ENCODE measurements at regions not wholly inside any gene's neighbourhood (a gene's known extent, or its start where the extent isn't known, plus 50 kb on each side); places are given as distances from the start of the nearest gene placed in this dataset.

DNA sequence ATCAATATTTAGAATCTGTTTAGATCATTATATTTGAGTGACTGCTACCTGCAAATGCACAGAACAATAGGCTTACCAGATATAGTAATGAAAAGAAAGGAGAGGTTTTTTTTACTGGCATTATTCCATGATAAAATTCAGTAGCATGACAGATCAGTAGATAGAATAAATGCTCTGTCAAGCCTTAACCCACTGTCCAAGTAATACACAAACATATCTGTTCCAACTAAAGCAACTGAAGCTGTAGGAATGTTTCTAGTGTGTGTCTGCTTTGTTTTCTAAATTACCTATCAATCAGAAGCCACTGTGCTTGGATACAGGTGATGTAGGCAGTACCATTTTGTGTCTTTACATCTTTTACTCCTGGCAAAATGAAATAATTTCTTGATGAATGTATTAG lies 604.6 kb downstream of the PCDH7 start (continued):
- TF ChIP-seq, protein P1, sequence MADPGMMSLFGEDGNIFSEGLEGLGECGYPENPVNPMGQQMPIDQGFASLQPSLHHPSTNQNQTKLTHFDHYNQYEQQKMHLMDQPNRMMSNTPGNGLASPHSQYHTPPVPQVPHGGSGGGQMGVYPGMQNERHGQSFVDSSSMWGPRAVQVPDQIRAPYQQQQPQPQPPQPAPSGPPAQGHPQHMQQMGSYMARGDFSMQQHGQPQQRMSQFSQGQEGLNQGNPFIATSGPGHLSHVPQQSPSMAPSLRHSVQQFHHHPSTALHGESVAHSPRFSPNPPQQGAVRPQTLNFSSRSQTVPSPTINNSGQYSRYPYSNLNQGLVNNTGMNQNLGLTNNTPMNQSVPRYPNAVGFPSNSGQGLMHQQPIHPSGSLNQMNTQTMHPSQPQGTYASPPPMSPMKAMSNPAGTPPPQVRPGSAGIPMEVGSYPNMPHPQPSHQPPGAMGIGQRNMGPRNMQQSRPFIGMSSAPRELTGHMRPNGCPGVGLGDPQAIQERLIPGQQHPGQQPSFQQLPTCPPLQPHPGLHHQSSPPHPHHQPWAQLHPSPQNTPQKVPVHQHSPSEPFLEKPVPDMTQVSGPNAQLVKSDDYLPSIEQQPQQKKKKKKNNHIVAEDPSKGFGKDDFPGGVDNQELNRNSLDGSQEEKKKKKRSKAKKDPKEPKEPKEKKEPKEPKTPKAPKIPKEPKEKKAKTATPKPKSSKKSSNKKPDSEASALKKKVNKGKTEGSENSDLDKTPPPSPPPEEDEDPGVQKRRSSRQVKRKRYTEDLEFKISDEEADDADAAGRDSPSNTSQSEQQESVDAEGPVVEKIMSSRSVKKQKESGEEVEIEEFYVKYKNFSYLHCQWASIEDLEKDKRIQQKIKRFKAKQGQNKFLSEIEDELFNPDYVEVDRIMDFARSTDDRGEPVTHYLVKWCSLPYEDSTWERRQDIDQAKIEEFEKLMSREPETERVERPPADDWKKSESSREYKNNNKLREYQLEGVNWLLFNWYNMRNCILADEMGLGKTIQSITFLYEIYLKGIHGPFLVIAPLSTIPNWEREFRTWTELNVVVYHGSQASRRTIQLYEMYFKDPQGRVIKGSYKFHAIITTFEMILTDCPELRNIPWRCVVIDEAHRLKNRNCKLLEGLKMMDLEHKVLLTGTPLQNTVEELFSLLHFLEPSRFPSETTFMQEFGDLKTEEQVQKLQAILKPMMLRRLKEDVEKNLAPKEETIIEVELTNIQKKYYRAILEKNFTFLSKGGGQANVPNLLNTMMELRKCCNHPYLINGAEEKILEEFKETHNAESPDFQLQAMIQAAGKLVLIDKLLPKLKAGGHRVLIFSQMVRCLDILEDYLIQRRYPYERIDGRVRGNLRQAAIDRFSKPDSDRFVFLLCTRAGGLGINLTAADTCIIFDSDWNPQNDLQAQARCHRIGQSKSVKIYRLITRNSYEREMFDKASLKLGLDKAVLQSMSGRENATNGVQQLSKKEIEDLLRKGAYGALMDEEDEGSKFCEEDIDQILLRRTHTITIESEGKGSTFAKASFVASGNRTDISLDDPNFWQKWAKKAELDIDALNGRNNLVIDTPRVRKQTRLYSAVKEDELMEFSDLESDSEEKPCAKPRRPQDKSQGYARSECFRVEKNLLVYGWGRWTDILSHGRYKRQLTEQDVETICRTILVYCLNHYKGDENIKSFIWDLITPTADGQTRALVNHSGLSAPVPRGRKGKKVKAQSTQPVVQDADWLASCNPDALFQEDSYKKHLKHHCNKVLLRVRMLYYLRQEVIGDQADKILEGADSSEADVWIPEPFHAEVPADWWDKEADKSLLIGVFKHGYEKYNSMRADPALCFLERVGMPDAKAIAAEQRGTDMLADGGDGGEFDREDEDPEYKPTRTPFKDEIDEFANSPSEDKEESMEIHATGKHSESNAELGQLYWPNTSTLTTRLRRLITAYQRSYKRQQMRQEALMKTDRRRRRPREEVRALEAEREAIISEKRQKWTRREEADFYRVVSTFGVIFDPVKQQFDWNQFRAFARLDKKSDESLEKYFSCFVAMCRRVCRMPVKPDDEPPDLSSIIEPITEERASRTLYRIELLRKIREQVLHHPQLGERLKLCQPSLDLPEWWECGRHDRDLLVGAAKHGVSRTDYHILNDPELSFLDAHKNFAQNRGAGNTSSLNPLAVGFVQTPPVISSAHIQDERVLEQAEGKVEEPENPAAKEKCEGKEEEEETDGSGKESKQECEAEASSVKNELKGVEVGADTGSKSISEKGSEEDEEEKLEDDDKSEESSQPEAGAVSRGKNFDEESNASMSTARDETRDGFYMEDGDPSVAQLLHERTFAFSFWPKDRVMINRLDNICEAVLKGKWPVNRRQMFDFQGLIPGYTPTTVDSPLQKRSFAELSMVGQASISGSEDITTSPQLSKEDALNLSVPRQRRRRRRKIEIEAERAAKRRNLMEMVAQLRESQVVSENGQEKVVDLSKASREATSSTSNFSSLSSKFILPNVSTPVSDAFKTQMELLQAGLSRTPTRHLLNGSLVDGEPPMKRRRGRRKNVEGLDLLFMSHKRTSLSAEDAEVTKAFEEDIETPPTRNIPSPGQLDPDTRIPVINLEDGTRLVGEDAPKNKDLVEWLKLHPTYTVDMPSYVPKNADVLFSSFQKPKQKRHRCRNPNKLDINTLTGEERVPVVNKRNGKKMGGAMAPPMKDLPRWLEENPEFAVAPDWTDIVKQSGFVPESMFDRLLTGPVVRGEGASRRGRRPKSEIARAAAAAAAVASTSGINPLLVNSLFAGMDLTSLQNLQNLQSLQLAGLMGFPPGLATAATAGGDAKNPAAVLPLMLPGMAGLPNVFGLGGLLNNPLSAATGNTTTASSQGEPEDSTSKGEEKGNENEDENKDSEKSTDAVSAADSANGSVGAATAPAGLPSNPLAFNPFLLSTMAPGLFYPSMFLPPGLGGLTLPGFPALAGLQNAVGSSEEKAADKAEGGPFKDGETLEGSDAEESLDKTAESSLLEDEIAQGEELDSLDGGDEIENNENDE (IDR thresholded peaks at IDR 0.05; ENCODE audit: insufficient replicate concordance, low read length) = no peak
- TF ChIP-seq CTBP2 (IDR thresholded peaks at IDR 0.05; ENCODE audit: borderline replicate concordance, insufficient read depth, insufficient read length, low read length) = no peak
